Neural crest cell (in vitro differentiated cells): ENCODE measurements at regions not wholly inside any gene's neighbourhood (a gene's known extent, or its start where the extent isn't known, plus 50 kb on each side); places are given as distances from the start of the nearest gene placed in this dataset.

Source experiments
- DNase-seq: peaks from one replicate; pipeline ENCODE4 v3.0.0; 2021; ENCODE audit warnings: low read depth, mixed read lengths, low spot score
- H3K27ac Mint-ChIP-seq: one replicate; pipeline ENCODE4 v1.8.0; 2021; ENCODE audit warnings: mild to moderate bottlenecking, mixed read lengths; ENCODE audit not compliant: unreplicated experiment
- H3K27me3 Mint-ChIP-seq: 2 replicates; pipeline ENCODE4 v1.8.0; 2021; ENCODE audit warnings: low read depth, mild to moderate bottlenecking, mixed read lengths
- H3K36me3 Mint-ChIP-seq: 2 replicates; pipeline ENCODE4 v1.8.0; 2021; ENCODE audit warnings: low read depth, mild to moderate bottlenecking, mixed read lengths
- H3K4me1 Mint-ChIP-seq: 2 replicates; pipeline ENCODE4 v1.8.0; 2021; ENCODE audit warnings: mixed read lengths
- H3K4me3 Mint-ChIP-seq: one replicate; pipeline ENCODE4 v1.8.0; 2021; ENCODE audit warnings: mild to moderate bottlenecking, mixed read lengths
- H3K9me3 Mint-ChIP-seq: 2 replicates; pipeline ENCODE4 v1.8.0; 2021; ENCODE audit warnings: mixed read lengths
- CTCF ChIP-seq: fragments of 200-600 bp; sonication (generic); conservative IDR thresholded peaks from 2 replicates; pipeline ENCODE4 v1.5.0; 2021; ENCODE audit warnings: antibody characterized with exemption, mild to moderate bottlenecking

- no peaks in the 10 kb centered on the region for H3K27me3 Mint-ChIP-seq
- peaks cover 25% of the 10 kb centered on the region for H3K4me1 Mint-ChIP-seq
- H3K36me3 Mint-ChIP-seq, result peaks cover 8% of the 10 kb centered on the region
- TF ChIP-seq CTCF, result no peak
- H3K4me3 Mint-ChIP-seq, result no peak overlapping the region
- no peaks in the 10 kb centered on the region for H3K9me3 Mint-ChIP-seq
- no peak for DNase-seq
- no peak overlapping the region for H3K27ac Mint-ChIP-seq
Measured at GRCh38 chr11:92764128-92764527, 205.3 kb upstream of the MTNR1B start.

GRCh38 chr11:92765082-92765840, 204.2 kb upstream of the MTNR1B start:
- Mint-ChIP-seq H3K27me3 (no peaks in the 10 kb centered on the region), H3K9me3 (no peaks in the 10 kb centered on the region), H3K36me3 (peaks cover 8% of the 10 kb centered on the region), H3K27ac (no peak overlapping the region), H3K4me3 (no peak overlapping the region), H3K4me1 (peaks cover 25% of the 10 kb centered on the region)
- TF ChIP-seq CTCF, result no peak
- no peak for DNase-seq

- peak overlapping the region; percentile 1 for H3K27ac Mint-ChIP-seq
- H3K36me3 Mint-ChIP-seq, result peaks cover 8% of the 10 kb centered on the region
- no peak for DNase-seq
- no peaks in the 10 kb centered on the region for H3K9me3 Mint-ChIP-seq
- peaks cover 25% of the 10 kb centered on the region for H3K4me1 Mint-ChIP-seq
- no peak for TF ChIP-seq CTCF
- H3K27me3 Mint-ChIP-seq, result no peaks in the 10 kb centered on the region
- no peak overlapping the region for H3K4me3 Mint-ChIP-seq
Measured at GRCh38 chr11:92765965-92766371, 203.5 kb upstream of the MTNR1B start.

GRCh38 chr11:92766698-92767097, 202.8 kb upstream of the MTNR1B start:
- Mint-ChIP-seq H3K27me3 (no peaks in the 10 kb centered on the region), H3K27ac (no peak overlapping the region), H3K4me1 (peaks cover 25% of the 10 kb centered on the region), H3K4me3 (no peak overlapping the region), H3K9me3 (no peaks in the 10 kb centered on the region), H3K36me3 (peaks cover 8% of the 10 kb centered on the region)
- no peak for DNase-seq
- no peak for TF ChIP-seq CTCF

- TF ChIP-seq CTCF, result no peak
- Mint-ChIP-seq H3K36me3 (peaks cover 5% of the 10 kb centered on the region), H3K27ac (no peak overlapping the region), H3K4me3 (no peak overlapping the region), H3K27me3 (no peaks in the 10 kb centered on the region), H3K4me1 (peaks cover 25% of the 10 kb centered on the region), H3K9me3 (no peaks in the 10 kb centered on the region)
- no peak for DNase-seq
Measured at GRCh38 chr11:92767416-92767815, 202.0 kb upstream of the MTNR1B start.
